Calu3 (cell line): ENCODE measurements at regions not wholly inside any gene's neighbourhood (a gene's known extent, or its start where the extent isn't known, plus 50 kb on each side); places are given as distances from the start of the nearest gene placed in this dataset.

Experiments used
- BruUV-seq: library from RNA; stranded (reverse); fragments of 400-500 nt; replicated peaks from 2 replicates; lab custom pipeline; 2021; lab: Mats Ljungman, UMichigan
- CTCF ChIA-PET: fragments of 300-600 bp; sonication (Branson Sonifier 250); formaldehyde crosslinking; loops from one replicate; lab custom pipeline; 2022; ENCODE audit warnings: antibody characterized with exemption; lab: Charles Lee
- DNase-seq: peaks from one replicate; pipeline ENCODE4 v3.0.0; 2022
- H3K27ac Mint-ChIP-seq: one replicate; pipeline ENCODE4 v1.8.0; 2022; ENCODE audit warnings: mixed read lengths; ENCODE audit not compliant: unreplicated experiment
- H3K27me3 Mint-ChIP-seq: one replicate; pipeline ENCODE4 v1.8.0; 2022; ENCODE audit warnings: mixed read lengths; ENCODE audit not compliant: unreplicated experiment
- H3K36me3 Mint-ChIP-seq: one replicate; pipeline ENCODE4 v1.8.0; 2022; ENCODE audit warnings: mild to moderate bottlenecking, moderate library complexity, mixed read lengths; ENCODE audit not compliant: insufficient read depth, unreplicated experiment
- H3K4me1 Mint-ChIP-seq: one replicate; pipeline ENCODE4 v1.8.0; 2022; ENCODE audit warnings: mild to moderate bottlenecking, low read depth, mixed read lengths; ENCODE audit not compliant: unreplicated experiment
- H3K4me3 Mint-ChIP-seq: one replicate; pipeline ENCODE4 v1.8.0; 2022; ENCODE audit warnings: mild to moderate bottlenecking, low read depth, moderate library complexity, mixed read lengths; ENCODE audit not compliant: unreplicated experiment
- H3K9me3 Mint-ChIP-seq: one replicate; pipeline ENCODE4 v1.8.0; 2022; ENCODE audit warnings: low read depth, mixed read lengths; ENCODE audit not compliant: unreplicated experiment
- intact Hi-C: fragments of 100-400 bp; cut with micrococcal nuclease; formaldehyde crosslinking; loops from one replicate; pipeline ENCODE4 v1.10.0; 2022; ENCODE audit not compliant: unreplicated experiment
- TF ChIP-seq, protein P1 (sequence below): fragments of 200-600 bp; IDR thresholded peaks from one replicate; pipeline ENCODE4 v1.8.0; 2022; ENCODE audit warnings: antibody characterized with exemption; ENCODE audit not compliant: unreplicated experiment

GRCh38 chr22:47768027-47768426 lies 1005.6 kb downstream of the TBC1D22A start:
- Mint-ChIP-seq H3K9me3 (peaks cover 33% of the 10 kb centered on the region), H3K36me3 (no peaks in the 10 kb centered on the region), H3K27me3 (no peaks in the 10 kb centered on the region), H3K4me1 (no peaks in the 10 kb centered on the region), H3K27ac (no peak overlapping the region), H3K4me3 (no peak overlapping the region)
- no TSS peak for BruUV-seq
- DNase-seq = no peak
- TF ChIP-seq, protein P1, sequence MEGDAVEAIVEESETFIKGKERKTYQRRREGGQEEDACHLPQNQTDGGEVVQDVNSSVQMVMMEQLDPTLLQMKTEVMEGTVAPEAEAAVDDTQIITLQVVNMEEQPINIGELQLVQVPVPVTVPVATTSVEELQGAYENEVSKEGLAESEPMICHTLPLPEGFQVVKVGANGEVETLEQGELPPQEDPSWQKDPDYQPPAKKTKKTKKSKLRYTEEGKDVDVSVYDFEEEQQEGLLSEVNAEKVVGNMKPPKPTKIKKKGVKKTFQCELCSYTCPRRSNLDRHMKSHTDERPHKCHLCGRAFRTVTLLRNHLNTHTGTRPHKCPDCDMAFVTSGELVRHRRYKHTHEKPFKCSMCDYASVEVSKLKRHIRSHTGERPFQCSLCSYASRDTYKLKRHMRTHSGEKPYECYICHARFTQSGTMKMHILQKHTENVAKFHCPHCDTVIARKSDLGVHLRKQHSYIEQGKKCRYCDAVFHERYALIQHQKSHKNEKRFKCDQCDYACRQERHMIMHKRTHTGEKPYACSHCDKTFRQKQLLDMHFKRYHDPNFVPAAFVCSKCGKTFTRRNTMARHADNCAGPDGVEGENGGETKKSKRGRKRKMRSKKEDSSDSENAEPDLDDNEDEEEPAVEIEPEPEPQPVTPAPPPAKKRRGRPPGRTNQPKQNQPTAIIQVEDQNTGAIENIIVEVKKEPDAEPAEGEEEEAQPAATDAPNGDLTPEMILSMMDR = no peak
- CTCF ChIA-PET = no interaction called here
- intact Hi-C loops = no loop called here

GRCh38 chr22:47767403-47767802 lies 1005.0 kb downstream of the TBC1D22A start:
- CTCF ChIA-PET = no interaction called here
- TF ChIP-seq, protein P1 = no peak
- H3K27ac Mint-ChIP-seq = no peak overlapping the region
- no peaks in the 10 kb centered on the region for H3K27me3 Mint-ChIP-seq
- intact Hi-C loops = no loop called here
- no peak for DNase-seq
- peaks cover 35% of the 10 kb centered on the region for H3K9me3 Mint-ChIP-seq
- no TSS peak for BruUV-seq
- no peak overlapping the region for H3K4me3 Mint-ChIP-seq
- no peaks in the 10 kb centered on the region for H3K36me3 Mint-ChIP-seq
- H3K4me1 Mint-ChIP-seq = no peaks in the 10 kb centered on the region

GRCh38 chr22:47765757-47766156 lies 1003.3 kb downstream of the TBC1D22A start:
- no peaks in the 10 kb centered on the region for H3K36me3 Mint-ChIP-seq
- H3K4me1 Mint-ChIP-seq = no peaks in the 10 kb centered on the region
- intact Hi-C loops = no loop called here
- H3K27me3 Mint-ChIP-seq = no peaks in the 10 kb centered on the region
- BruUV-seq = no TSS peak
- H3K4me3 Mint-ChIP-seq = no peak overlapping the region
- CTCF ChIA-PET = no interaction called here
- no peak overlapping the region for H3K27ac Mint-ChIP-seq
- TF ChIP-seq, protein P1 = no peak
- peaks cover 33% of the 10 kb centered on the region for H3K9me3 Mint-ChIP-seq
- no peak for DNase-seq

DNA sequence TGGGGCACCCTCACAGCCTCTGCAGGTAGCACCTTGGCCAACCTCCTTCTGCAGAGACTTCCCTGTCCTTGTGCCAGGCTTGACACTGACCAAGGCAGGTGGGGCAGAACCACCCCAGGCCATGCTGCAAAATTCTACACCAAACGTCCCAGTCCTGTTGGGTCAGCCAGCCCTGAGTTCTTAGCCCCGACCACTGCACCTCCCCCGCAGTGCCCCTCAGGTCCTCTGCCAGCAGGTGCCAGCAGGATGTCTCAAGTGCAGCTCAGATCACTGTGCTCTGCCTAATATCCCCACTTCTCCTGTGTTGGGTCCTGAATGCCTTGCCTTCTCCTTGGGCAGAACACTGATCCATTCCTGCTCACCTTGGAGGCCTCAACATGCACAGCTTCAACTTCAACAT lies 999.7 kb downstream of the TBC1D22A start:
- Mint-ChIP-seq H3K4me1 (no peaks in the 10 kb centered on the region), H3K36me3 (no peaks in the 10 kb centered on the region), H3K4me3 (no peak overlapping the region), H3K27me3 (no peaks in the 10 kb centered on the region), H3K9me3 (peaks cover 22% of the 10 kb centered on the region), H3K27ac (no peak overlapping the region)
- intact Hi-C loops = no loop called here
- TF ChIP-seq, protein P1 = no peak
- CTCF ChIA-PET = no interaction called here
- no peak for DNase-seq
- no TSS peak for BruUV-seq
